ACHN (cell line): ENCODE measurements at regions not wholly inside any gene's neighbourhood (a gene's known extent, or its start where the extent isn't known, plus 50 kb on each side); places are given as distances from the start of the nearest gene placed in this dataset.
"Not testable (repeated sequence)": the region's sequence is repeated elsewhere in the genome, so short reads cannot be mapped to it uniquely, and the experiment has no call there.

ENCODE experiments used
- DNase-seq: peaks from one replicate; pipeline ENCODE4 v3.0.0-alpha.2; 2015
- in situ Hi-C: cut with HindIII; loops from 2 replicates; pipeline ENCODE4 v1.10.0; 2017; ENCODE audit warnings: low sequenced_read_pairs, low pct_ligation_motif_present, low pct_unique_long_range_greater_than_20kb

DNA sequence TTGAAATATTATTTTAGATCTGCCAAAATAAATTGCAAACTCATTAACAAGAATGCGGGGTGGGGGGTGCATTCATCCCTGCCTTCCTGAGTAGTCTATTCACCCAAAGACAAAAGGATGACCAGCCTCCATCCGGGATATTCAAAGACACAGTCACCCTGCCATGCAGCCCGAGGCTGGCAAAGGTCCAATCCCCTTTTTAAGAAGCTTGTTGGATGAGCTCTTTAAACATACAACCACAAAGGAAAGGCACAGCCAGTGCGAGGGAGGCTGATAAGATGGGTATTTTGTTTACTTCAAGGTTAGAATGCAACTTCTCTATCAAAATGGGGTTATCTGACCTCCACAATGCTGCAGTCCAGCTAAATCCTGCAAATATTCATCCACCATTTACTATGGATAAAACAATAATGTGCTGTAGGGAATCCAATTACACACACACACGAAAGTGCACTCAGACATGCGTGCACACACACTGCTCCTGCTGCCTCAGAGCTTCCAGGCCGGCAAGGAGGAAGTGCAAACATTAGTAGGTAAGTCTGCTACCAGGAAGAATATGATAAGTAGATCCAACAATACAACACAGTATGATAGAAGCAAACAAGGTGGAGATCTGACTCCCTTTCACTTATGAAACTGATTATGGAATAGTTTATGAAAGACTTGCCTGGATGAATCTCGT lies 133.6 kb downstream of the CCDC74A start:
- in situ Hi-C loops, DNase-seq: not testable (repeated sequence)

DNA sequence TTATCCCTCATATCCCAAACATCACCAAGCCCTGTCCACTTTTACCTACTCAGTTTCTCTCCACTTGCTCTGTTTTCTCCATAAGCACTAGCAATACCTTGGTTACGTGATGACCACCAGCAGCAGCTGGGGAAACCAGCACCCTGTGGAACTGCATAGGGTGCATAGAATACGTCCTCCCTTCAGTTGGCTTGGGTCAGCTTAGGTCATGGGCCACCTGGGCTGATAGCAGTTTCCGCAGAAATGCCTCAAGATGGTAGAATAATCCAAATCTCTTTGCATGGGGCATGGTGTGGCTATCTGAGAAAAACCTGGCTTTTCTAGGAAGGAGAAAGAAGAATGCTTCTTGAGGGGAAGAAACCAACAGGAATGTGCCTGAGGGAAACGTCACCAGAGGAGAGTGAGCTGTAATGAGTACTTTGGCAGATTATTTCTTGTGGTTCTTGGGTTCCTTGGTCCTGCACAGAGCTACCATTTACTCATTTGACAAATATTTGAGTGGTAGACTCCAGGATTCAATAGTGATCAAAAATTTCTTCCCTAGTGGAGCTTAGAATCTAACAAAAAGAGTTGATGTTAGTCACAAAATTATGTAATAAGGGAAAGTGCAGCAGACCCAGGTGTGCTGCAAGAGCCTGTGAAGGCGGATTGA lies 134.3 kb downstream of the CCDC74A start:
- DNase-seq, in situ Hi-C loops: not testable (repeated sequence)

DNA sequence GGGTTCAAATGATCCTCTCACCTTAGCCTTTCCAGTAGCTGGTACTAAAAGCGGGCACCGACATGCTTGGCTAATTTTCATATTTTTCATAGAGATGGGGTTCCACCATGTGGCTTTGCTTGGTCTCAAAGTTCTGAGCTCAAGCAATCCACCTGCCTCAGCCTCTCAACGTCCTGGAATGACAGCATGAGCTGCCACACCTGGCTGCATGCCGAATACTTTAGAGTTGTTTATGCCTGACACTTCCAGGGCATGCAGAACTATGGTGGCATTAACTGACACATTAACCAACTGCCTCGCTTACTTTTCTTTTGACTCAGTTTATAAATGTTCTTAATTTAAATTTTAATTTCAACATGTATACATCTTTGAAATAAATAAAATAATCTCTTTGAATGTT lies 135.8 kb downstream of the CCDC74A start:
- in situ Hi-C loops, DNase-seq: not testable (repeated sequence)

DNA sequence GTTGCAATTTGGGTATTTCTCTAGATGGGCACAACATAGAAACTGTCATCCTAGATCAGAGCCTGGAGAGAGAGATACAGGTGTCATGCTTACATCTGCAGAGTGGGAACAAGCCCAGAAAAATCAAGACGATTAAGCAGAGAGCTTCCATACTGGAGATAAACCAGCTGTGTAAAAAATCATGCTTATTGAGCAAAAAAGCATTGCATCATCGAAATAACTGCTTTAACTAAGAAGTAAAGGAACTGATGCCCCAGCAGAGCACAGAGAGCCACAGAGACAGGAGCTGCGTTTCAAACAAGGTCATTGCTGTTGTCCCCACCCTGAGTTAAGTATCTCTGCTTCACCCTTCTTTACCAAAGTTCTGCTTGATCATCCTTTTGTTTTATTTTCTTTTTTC lies 138.0 kb downstream of the CCDC74A start:
- in situ Hi-C loops, DNase-seq: not testable (repeated sequence)

DNA sequence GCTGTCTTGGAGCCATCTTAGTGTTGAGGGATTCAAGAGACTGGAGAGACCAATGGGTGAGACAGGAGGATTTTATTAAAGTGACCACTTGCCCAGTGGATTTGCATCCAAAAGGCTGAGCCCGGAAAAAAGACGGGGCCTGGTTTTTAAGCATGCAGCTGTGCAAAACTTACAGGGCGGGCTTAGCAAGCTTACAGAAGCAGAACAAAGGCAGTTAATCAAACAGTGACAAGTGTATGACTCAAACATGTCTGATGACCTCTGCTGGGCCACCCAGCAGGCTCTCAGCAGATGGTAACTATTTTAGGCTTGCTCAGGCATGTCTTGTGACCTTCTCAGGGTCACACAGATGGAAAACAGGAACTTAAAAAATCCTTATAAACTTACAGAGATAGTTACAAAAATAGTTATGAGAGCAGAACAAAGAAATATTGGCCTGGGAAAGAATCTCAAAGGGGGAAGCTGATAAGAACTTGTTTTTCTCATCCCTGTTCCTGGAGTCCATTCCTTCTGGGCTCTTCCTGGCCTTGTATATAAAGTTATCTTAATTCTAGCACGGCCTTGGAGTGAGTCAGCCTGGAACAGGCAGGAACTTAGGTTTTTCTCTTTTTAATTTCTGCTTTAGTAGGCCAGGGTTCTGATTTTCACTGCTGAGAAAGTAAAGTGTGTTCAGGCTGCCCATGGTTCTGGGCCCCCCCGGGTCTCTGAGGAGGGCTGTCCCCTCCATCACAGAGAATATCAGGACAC lies 141.3 kb downstream of the CCDC74A start:
- peak; percentile 82 for DNase-seq
- in situ Hi-C loops = not testable (repeated sequence)

DNA sequence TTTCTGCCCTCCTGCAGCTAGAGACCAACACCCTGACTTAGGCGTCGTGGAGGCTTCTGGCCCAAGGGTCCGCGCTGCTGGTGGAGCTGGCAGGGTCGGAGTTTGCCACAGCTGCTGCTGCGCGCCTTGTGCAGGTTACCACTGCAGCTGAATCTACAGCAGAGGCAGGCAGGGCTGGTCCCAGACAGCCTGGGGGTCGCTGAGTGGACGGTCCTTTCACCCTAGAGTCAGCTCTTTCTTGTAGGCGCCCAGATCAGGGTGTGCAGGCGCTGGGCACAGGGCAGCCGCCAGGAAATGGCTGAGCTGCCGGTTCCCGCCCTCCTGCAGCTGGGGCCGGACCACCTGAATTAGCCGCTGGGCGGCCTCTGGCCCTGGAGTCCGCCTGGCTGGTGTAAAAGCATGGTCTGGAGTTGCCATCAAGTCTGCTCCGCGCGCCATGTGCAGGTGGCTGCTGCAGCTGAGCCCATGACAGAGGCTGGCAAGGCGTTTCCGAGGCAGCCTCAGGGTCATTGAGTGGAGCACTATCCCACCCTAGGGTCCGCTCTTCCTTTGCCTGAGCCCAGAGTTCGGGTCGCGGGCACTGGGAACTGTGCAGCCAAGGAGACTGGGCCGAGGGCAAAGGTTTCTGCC lies 144.3 kb downstream of the CCDC74A start:
- DNase-seq, in situ Hi-C loops: not testable (repeated sequence)

DNA sequence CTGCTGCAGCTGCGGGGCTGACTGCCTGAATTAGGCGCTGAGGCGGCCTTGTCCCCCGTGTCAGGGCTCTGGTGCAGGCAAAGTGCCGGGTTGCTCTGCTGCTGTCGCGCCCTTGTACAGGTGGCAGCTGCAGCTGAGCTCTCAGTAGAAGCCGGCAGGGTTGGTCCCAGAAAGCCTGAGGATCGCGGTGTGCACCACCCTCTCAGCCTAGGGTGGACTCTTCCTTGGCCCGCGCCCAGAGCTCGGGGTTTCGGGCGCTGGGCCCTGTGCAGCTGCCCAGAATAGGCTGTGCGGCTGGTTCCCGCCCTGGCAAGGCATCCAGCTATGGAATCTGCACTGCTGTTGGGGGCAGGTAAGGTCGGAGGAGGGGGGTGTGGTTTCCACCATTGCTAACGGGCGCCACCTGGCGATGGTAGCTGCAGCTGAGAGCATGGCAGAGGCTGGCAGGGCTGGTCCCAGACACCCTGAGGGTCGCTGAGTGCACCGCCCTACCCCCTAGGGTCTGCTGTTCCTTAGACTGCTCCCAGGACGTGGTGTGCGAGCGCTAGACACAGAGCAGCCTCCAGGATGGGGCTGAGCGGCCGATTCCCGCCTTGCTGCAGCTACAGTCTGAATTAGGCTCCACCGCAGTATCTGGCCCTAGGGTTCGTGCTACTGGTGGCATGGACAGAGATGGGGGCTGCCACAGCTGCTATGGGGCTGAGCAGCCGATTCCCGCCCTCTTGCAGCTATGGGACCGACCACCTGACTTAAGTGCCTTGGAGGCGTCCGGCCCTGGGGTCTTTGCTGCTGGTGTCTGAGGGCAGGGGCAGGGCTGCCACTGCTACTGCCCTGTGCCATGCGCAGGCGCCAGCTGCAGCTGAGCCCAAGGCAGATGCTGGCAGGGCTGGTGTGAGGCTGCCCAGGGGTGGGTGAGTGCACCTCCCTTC lies 145.0 kb downstream of the CCDC74A start:
- in situ Hi-C loops = not testable (repeated sequence)
- DNase-seq = peak; percentile 70

DNA sequence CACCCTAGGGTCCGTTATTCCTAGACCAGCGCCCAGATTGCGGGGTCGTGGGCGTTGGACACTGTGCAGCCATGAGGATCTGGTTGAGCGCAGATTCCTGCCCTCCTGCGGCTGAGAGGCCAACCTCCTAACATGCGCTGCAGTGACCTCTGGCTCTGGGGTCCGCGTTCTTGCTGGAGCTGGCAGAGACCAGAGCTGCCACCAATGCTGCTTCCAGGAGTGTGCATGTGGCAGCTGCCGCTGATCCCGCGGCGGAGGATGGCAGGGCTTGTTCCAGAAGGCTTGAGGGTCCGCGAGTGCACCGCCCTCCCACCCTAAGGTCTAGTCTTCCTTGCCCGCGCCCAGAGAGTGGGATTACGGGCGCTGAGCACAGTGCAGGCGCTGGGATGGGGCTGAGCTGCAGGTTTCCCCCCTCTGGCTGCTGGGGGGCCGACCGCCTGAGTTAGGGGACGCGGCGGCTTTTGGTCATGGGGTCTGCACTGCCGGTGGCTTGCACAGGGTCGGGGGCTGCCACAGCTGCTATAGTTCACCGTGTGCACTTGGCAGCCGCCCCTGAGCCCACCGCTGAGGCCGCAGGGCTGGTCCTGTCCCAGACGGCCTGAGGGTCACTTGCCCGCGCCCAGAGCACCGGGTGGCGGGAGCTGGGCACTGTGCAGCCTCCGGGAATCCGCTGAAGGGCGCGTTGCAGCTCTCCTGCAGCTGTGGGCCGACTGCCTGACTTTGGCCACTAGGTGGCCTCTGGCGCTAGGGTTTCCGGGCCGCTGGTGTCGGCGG lies 145.9 kb downstream of the CCDC74A start:
- in situ Hi-C loops = no loop called here
- DNase-seq = peak; percentile 90

DNA sequence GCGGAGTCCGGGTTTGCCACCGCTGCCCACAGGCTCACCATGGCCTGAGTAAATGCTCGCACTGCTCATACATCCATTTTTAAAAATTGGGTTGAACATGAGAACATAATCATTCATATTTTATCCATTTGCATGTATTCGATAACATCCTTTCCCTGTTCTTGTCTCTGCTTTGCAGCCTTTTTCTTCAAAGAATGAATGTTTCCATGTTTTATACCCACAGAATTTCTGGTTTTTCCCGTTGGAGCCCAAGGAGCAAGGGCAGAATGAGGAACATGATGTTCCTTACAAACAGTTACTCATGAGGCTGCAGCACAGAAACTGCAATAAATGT lies 146.5 kb downstream of the CCDC74A start:
- in situ Hi-C loops = no loop called here
- DNase-seq = no peak

DNA sequence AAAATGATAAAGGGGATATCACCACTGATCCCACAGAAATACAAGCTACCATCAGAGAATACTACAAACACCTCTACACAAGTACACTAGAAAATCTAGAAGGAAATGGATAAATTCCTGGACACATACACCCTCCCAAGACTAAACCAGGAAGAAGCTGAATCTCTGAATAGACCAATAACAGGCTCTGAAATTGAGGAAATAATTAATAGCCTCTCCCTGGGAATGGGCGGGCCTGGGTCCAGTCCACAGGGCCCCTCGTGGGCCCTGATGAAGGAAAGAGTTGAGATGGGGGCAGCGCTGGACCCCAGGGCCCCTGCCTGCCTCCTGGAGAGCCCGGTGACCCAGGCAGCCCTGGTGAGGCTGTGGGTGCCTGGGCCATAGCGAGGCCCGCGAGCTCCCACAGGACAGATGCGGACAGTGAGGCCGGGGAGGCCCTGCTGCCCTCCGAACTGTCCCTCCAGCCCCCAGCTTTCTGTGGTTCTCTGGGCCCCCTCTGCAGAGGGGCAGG lies 154.0 kb downstream of the CCDC74A start:
- in situ Hi-C loops = not testable (repeated sequence)
- peak; percentile 25 for DNase-seq

DNA sequence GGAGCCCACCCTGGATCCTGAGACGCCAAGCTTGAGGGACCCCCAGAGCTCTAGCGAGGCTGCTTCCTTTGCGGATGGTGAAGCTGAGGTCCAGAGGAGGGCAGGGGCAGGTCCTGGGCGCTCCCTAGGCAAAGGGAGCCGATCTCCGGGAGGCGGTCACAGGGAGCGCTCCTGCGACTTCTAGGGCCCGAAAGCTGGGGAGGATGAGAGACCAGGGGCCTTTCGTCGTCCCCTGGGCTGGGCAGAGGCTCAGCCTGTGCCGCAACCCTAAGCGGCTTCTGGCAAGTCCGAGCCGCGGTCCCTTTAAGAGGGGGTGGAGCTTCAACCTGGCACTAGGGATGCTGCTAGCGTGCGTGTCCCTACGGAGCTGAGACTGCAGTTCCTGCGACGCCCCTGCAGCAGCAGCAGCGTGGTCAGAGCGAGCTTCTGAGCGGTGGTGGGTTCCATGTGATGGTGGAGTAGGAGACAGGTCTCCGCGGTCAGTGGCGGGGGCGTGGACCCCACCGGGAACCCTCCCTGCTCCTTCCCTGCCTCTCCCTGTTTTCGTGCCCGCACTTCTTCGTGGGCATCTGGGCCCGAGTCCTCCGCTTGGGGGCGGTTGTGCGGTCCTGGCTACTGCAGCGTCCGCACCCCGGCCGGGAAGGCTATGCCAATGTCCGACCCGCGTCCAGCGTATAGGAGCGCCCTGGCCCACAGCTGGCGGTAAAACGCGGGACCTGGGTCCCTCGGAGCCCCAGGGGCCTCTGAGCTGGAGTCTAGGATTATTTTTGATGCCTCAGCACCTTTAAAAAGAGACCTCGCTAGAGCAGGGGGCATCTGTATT lies 154.6 kb downstream of the CCDC74A start:
- peak; percentile 88 for DNase-seq
- in situ Hi-C loops = no loop called here

DNA sequence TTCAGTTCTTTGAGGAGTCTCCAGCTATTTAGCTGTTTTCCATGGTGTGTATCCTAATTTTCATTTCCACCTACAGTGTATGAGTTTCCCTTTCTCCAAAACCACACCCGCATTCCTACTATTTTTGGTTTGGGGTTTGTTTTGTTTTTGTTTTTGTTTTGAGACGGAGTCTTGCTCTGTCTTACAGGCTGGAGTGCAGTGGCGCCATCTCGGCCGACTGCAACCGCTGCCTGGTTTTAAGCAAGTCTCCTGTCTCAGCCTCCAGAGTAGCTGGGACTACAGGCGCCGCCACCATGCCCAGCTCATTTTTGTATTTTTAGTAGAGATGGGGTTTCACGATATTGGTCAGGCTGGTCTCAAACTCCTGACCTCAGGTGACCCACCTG lies 155.2 kb downstream of the CCDC74A start:
- DNase-seq = peak; percentile 52
- in situ Hi-C loops = not testable (repeated sequence)

DNA sequence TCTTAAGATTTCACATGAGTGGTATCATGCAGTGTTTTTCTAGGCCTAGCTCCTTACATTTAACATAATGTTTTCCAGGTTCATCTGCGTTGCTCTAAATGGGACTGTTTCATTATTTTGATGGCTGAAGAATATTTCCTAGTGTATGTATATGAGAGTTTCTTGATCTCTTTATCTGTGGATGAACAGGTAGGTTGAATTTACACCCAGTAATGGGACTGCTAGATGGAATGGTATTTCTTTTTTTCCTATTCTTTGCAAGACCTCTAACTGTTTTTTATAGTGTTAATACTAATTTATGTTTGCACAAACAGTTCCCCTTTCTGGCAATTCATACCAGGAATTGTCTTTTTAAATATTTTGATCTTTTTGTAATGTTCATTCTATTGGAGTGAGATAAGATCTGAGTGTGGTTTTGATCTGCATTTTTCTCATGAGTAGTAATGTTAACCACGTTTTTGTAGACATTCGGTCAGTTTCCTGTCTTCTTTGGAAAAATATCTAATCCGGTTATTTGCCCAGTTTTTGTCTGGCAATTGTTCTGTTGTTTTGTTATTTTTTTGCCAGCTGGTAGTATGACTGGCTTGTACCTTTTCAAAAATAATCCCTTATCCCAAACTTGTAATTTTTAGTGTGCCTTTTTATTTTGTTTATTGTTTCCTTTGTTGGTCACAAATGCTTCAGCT lies 157.1 kb downstream of the CCDC74A start:
- in situ Hi-C loops = not testable (repeated sequence)
- peak; percentile 56 for DNase-seq

DNA sequence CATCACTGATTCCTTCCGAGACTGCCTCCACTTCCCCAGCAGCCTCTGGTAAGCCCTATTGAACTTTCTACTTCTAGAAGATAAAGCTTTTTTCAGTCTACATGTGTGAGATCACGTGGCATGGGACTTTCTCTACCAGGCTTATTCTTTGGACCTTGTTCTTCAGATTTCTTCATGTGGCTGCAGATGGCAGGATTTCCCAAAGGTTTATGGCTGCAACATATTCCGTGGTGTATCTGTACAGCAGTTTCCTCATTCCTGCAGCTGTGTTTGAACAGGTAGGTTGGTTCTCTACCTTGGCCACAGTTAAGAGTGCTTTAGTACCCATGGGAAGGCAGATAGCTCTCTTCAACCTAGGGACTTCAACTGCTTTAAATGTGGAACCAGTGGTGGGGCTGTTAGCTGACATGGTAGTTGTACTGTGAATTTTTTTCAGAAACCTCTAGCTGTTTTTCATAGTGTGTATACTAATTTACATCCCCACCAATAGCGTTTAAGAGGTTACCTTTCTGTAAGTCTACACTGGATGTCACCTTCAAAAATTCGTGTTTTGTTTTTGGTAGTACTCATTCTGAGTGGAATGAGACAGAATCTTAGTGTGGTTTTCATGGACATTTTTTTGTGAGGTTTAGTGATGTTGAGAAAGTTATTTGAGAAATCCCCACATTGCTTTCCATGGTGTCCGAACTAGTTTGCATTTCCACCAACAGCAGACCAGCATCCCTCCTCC lies 158.6 kb downstream of the CCDC74A start:
- in situ Hi-C loops, DNase-seq: not testable (repeated sequence)

DNA sequence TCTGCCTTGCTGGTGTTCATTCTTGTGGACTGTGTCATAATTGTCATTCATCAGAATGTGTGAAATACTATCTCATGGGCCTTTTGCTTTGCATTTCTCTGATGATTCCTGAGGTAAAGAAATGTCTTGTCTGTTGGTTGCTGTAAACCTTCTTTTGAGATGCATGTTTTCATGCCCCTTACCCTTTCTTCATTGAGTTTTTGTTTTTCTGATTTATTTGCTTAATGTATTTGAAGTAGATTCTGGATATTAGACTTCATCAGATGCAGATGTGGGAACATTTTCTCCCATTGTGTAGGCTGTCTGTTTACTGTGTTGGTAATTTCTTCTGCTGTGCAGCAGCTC lies 159.2 kb downstream of the CCDC74A start:
- in situ Hi-C loops, DNase-seq: not testable (repeated sequence)

DNA sequence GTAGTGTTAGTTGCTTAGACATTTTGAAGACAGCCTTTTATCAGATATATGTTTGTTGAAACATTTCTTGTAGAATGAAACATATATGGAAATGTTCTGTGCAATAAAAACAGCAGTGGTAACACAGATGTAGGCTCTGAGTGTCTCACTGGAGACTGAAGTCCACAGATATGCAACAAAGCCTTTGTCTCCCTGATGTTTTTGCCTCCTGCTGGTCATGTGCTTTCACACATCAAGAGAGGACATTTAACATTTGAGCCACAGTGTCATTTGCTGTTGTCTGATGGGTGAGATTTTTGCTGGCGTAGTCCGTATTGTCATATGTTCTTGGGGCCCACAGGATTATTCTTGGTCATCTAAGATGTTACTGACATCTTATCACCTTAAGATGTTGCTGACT lies 161.4 kb downstream of the CCDC74A start:
- DNase-seq, in situ Hi-C loops: not testable (repeated sequence)
